ENCODE measurements at regions not wholly inside any gene's neighbourhood (a gene's known extent, or its start where the extent isn't known, plus 50 kb on each side); places are given as distances from the start of the nearest gene placed in this dataset.

- intact Hi-C loops (cut with DNase I): no loop called here
- H3K27ac ChIP-seq: no peak overlapping the region
- DNase-seq: no peak
- TF ChIP-seq, protein P1, sequence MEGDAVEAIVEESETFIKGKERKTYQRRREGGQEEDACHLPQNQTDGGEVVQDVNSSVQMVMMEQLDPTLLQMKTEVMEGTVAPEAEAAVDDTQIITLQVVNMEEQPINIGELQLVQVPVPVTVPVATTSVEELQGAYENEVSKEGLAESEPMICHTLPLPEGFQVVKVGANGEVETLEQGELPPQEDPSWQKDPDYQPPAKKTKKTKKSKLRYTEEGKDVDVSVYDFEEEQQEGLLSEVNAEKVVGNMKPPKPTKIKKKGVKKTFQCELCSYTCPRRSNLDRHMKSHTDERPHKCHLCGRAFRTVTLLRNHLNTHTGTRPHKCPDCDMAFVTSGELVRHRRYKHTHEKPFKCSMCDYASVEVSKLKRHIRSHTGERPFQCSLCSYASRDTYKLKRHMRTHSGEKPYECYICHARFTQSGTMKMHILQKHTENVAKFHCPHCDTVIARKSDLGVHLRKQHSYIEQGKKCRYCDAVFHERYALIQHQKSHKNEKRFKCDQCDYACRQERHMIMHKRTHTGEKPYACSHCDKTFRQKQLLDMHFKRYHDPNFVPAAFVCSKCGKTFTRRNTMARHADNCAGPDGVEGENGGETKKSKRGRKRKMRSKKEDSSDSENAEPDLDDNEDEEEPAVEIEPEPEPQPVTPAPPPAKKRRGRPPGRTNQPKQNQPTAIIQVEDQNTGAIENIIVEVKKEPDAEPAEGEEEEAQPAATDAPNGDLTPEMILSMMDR (IDR thresholded peaks at IDR 0.05): no peak
- H3K4me1 ChIP-seq: no peaks in the 10 kb centered on the region
- no peaks in the 10 kb centered on the region for H3K27me3 ChIP-seq
- no peak overlapping the region for H3K4me3 ChIP-seq
- H3K9ac ChIP-seq (ENCODE audit: low read depth in 2 of 2, low read length in 2 of 2): no peak overlapping the region
- no peaks in the 10 kb centered on the region for H3K36me3 ChIP-seq
- H3K9me3 ChIP-seq: no peaks in the 10 kb centered on the region
Observed at GRCh38 chr5:174252121-174252520, 206.6 kb downstream of the NSG2 start.

GRCh38 chr5:174259696-174260420, 214.4 kb downstream of the NSG2 start:
- TF ChIP-seq, protein P1 (IDR thresholded peaks at IDR 0.05): no peak

DNA sequence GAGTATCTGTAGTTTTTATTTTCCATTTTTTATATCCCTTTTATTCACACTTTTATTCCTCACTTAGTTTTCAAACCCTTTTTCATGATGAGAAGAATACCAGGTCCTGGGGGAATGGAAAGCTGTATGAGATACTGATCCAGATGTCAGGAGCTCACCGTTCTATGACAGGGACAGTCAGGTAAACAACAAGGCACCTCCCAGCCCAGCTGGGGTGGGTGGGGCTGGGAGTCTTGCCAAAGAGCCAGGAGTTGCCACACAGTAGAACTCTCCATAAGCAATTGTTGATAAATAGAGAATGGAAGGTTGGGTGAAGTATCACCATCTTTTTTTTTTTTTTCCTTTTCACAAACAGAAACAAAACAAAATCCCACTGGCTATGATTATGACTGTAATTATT, 225.8 kb downstream of the NSG2 start:
- TF ChIP-seq, protein P1 (IDR thresholded peaks at IDR 0.05): no peak
- Histone ChIP-seq H3K27me3 (no peaks in the 10 kb centered on the region), H3K4me1 (no peaks in the 10 kb centered on the region), H3K4me3 (no peak overlapping the region), H3K36me3 (no peaks in the 10 kb centered on the region), H3K27ac (no peak overlapping the region), H3K9me3 (no peaks in the 10 kb centered on the region), H3K9ac (ENCODE audit: low read depth in 2 of 2, low read length in 2 of 2) (no peak overlapping the region)
- no peak for DNase-seq
- intact Hi-C loops (cut with DNase I): no loop called here

More at GRCh38 chr5:174259696-174260420, 214.4 kb downstream of the NSG2 start:
- no peak for DNase-seq
- Histone ChIP-seq H3K27me3 (no peaks in the 10 kb centered on the region), H3K4me3 (no peak overlapping the region), H3K36me3 (no peaks in the 10 kb centered on the region), H3K4me1 (no peaks in the 10 kb centered on the region), H3K9me3 (no peaks in the 10 kb centered on the region), H3K9ac (ENCODE audit: low read depth in 2 of 2, low read length in 2 of 2) (no peak overlapping the region), H3K27ac (no peak overlapping the region)
- intact Hi-C loops (cut with DNase I): no loop called here

DNA sequence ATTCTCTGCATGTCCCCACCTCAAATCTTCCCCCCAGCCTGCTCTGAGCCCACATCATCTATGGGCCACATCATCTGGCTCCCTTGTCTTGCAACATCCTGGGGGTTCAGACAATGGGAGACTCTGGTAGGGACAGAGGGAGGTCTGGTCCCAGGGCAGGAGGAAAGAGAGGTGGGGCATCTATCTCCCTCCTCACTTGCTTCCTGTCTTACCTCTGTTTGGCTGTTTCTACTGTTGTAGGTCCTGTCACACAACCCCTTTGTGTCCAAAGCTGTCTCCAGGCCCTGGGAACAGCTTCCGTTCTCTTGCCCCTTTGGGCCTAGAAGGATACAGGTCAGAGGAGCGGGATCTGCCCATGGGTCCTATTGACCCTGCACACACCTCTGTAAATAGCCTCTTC, 227.2 kb downstream of the NSG2 start:
- H3K4me3 ChIP-seq: no peak overlapping the region
- no peaks in the 10 kb centered on the region for H3K4me1 ChIP-seq
- TF ChIP-seq, protein P1 (IDR thresholded peaks at IDR 0.05): no peak
- H3K9me3 ChIP-seq: no peaks in the 10 kb centered on the region
- intact Hi-C loops (cut with DNase I): no loop called here
- no peaks in the 10 kb centered on the region for H3K36me3 ChIP-seq
- H3K9ac ChIP-seq (ENCODE audit: low read depth in 2 of 2, low read length in 2 of 2): no peak overlapping the region
- no peak overlapping the region for H3K27ac ChIP-seq
- DNase-seq: no peak
- H3K27me3 ChIP-seq: no peaks in the 10 kb centered on the region

GRCh38 chr5:174273325-174273724, 227.8 kb downstream of the NSG2 start:
- Histone ChIP-seq H3K9me3 (no peaks in the 10 kb centered on the region), H3K27ac (no peak overlapping the region), H3K36me3 (no peaks in the 10 kb centered on the region), H3K27me3 (no peaks in the 10 kb centered on the region), H3K4me3 (no peak overlapping the region), H3K9ac (ENCODE audit: low read depth in 2 of 2, low read length in 2 of 2) (no peak overlapping the region), H3K4me1 (no peaks in the 10 kb centered on the region)
- TF ChIP-seq, protein P1 (IDR thresholded peaks at IDR 0.05): no peak
- DNase-seq: no peak
- intact Hi-C loops (cut with DNase I): no loop called here
